PC-9 (cell line): ENCODE measurements at regions not wholly inside any gene's neighbourhood (a gene's known extent, or its start where the extent isn't known, plus 50 kb on each side); places are given as distances from the start of the nearest gene placed in this dataset.

Experiments used
- BruUV-seq: library from RNA; stranded (reverse); fragments of 400-500 nt; replicated peaks from 2 replicates; lab custom pipeline; 2021; lab: Mats Ljungman, UMichigan
- CTCF ChIA-PET: fragments of 300-600 bp; sonication (Branson Sonifier 250); formaldehyde crosslinking; loops from one replicate; lab custom pipeline; 2022; ENCODE audit warnings: antibody characterized with exemption; lab: Charles Lee
- POLR2A ChIA-PET: fragments of 300-600 bp; sonication (Branson Sonifier 250); formaldehyde crosslinking; loops from one replicate; lab custom pipeline; 2022; ENCODE audit warnings: antibody characterized with exemption; ENCODE audit not compliant: unreplicated experiment; lab: Charles Lee
- DNase-seq, 2 experiments: peaks; one replicate each; pipeline versions ENCODE4 v3.0.0 to v3.0.0-alpha.2; 2015 to 2022; ENCODE audit warnings: mixed read lengths in 1 of 2
- H2AFZ ChIP-seq: fragments of 200-600 bp; sonication (generic); 2 replicates; pipeline ENCODE4 v1.8.1; 2017; ENCODE audit warnings: antibody characterized with exemption
- H3F3A ChIP-seq: fragments of 200-600 bp; sonication (generic); 2 replicates; pipeline ENCODE4 v1.8.1; 2017; ENCODE audit warnings: antibody characterized with exemption, mild to moderate bottlenecking, low read depth; ENCODE audit not compliant: insufficient read depth
- H3K27ac ChIP-seq: fragments of 200-600 bp; sonication (generic); 2 replicates; pipeline ENCODE4 v1.6.1; 2016; ENCODE audit warnings: mixed run types
- H3K27me3 ChIP-seq: fragments of 200-600 bp; sonication (generic); 2 replicates; pipeline ENCODE4 v1.6.1; 2016; ENCODE audit warnings: low read depth, mixed run types; ENCODE audit not compliant: insufficient read depth
- H3K36me3 ChIP-seq: fragments of 200-600 bp; sonication (generic); 2 replicates; pipeline ENCODE4 v1.6.1; 2016; ENCODE audit warnings: low read depth, mixed run types
- H3K4me1 ChIP-seq: fragments of 200-600 bp; sonication (generic); replicated peaks from 2 replicates; pipeline ENCODE4 v1.6.1; 2016; ENCODE audit warnings: mixed run types; ENCODE audit not compliant: insufficient read depth
- H3K4me2 ChIP-seq: fragments of 200-600 bp; sonication (generic); 2 replicates; pipeline ENCODE4 v1.6.1; 2017; ENCODE audit warnings: mixed run types
- H3K4me3 ChIP-seq: fragments of 200-600 bp; sonication (generic); 2 replicates; pipeline ENCODE4 v1.6.1; 2016; ENCODE audit warnings: mixed run types
- H3K79me2 ChIP-seq: fragments of 200-600 bp; sonication (generic); 2 replicates; pipeline ENCODE4 v1.6.1; 2017; ENCODE audit warnings: low read depth, mixed run types
- H3K9me2 ChIP-seq: fragments of 200-600 bp; sonication (generic); 2 replicates; pipeline ENCODE4 v1.8.1; 2017; ENCODE audit warnings: mild to moderate bottlenecking; ENCODE audit not compliant: insufficient read depth
- H3K9me3 ChIP-seq: fragments of 200-600 bp; sonication (generic); 2 replicates; pipeline ENCODE4 v1.8.1; 2016; ENCODE audit warnings: low read depth; ENCODE audit not compliant: insufficient read depth
- H4K20me1 ChIP-seq: fragments of 200-600 bp; sonication (generic); 2 replicates; pipeline ENCODE4 v1.8.1; 2017; ENCODE audit not compliant: insufficient read depth
- EZH2 ChIP-seq: fragments of 200-600 bp; sonication (generic); IDR thresholded peaks from 2 replicates; pipeline ENCODE4 v1.8.0; 2017; ENCODE audit warnings: antibody characterized with exemption, low read depth
- intact Hi-C: fragments of 100-400 bp; cut with micrococcal nuclease; formaldehyde crosslinking; loops from one replicate; pipeline ENCODE4 v1.10.0; 2022; ENCODE audit not compliant: unreplicated experiment
- TF ChIP-seq, protein P1 (sequence below): fragments of 200-600 bp; sonication (generic); conservative IDR thresholded peaks from 2 replicates; pipeline ENCODE4 v1.6.1; 2017; ENCODE audit warnings: mixed run types, antibody characterized with exemption, mild to moderate bottlenecking, moderate library complexity

GRCh38 chr12:84706374-84706773 is 206.2 kb downstream of the SLC6A15 start:
- no peaks in the 10 kb centered on the region for H3K79me2 ChIP-seq
- H4K20me1 ChIP-seq = no peaks in the 10 kb centered on the region
- no peak overlapping the region for H3K27ac ChIP-seq
- no peak overlapping the region for H3K4me2 ChIP-seq
- DNase-seq = no peak
- H3K4me1 ChIP-seq = no peaks in the 10 kb centered on the region
- CTCF ChIA-PET = no interaction called here
- no peaks in the 10 kb centered on the region for H3K9me3 ChIP-seq
- no peak overlapping the region for H3K4me3 ChIP-seq
- intact Hi-C loops = no loop called here
- H3K36me3 ChIP-seq = no peaks in the 10 kb centered on the region
- H3K9me2 ChIP-seq = no peaks in the 10 kb centered on the region
- BruUV-seq = no TSS peak
- no peaks in the 10 kb centered on the region for H3K27me3 ChIP-seq
- H3F3A ChIP-seq = no peaks in the 10 kb centered on the region
- no peak for TF ChIP-seq EZH2
- POLR2A ChIA-PET = interaction anchor here (0.6 kb wide), 1 partner anchor 18 kb away, joined by 3 read pairs; no protein-coding TSS in a partner anchor
- H2AFZ ChIP-seq = no peak overlapping the region

- no peaks in the 10 kb centered on the region for H3K36me3 ChIP-seq
- no peak for DNase-seq
- intact Hi-C loops = no loop called here
- no peaks in the 10 kb centered on the region for H3K9me2 ChIP-seq
- no peak for TF ChIP-seq EZH2
- TF ChIP-seq, protein P1, sequence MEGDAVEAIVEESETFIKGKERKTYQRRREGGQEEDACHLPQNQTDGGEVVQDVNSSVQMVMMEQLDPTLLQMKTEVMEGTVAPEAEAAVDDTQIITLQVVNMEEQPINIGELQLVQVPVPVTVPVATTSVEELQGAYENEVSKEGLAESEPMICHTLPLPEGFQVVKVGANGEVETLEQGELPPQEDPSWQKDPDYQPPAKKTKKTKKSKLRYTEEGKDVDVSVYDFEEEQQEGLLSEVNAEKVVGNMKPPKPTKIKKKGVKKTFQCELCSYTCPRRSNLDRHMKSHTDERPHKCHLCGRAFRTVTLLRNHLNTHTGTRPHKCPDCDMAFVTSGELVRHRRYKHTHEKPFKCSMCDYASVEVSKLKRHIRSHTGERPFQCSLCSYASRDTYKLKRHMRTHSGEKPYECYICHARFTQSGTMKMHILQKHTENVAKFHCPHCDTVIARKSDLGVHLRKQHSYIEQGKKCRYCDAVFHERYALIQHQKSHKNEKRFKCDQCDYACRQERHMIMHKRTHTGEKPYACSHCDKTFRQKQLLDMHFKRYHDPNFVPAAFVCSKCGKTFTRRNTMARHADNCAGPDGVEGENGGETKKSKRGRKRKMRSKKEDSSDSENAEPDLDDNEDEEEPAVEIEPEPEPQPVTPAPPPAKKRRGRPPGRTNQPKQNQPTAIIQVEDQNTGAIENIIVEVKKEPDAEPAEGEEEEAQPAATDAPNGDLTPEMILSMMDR = no peak
- no peaks in the 10 kb centered on the region for H3K79me2 ChIP-seq
- H4K20me1 ChIP-seq = no peaks in the 10 kb centered on the region
- H3K27ac ChIP-seq = no peak overlapping the region
- no peaks in the 10 kb centered on the region for H3K27me3 ChIP-seq
- BruUV-seq = no TSS peak
- no peak overlapping the region for H3K4me2 ChIP-seq
- ChIA-PET CTCF (no interaction called here), POLR2A (no interaction called here)
- H3K9me3 ChIP-seq = no peaks in the 10 kb centered on the region
- H3K4me1 ChIP-seq = no peaks in the 10 kb centered on the region
- H3F3A ChIP-seq = no peaks in the 10 kb centered on the region
- H3K4me3 ChIP-seq = no peak overlapping the region
- H2AFZ ChIP-seq = no peak overlapping the region
These were observed 207.7 kb downstream of the SLC6A15 start for GRCh38 chr12:84704856-84705255.

GRCh38 chr12:84702001-84702400 is 210.6 kb downstream of the SLC6A15 start:
- Histone ChIP-seq H3K36me3 (no peaks in the 10 kb centered on the region), H3K79me2 (no peaks in the 10 kb centered on the region), H3K4me2 (no peak overlapping the region), H3K9me2 (no peaks in the 10 kb centered on the region), H4K20me1 (no peaks in the 10 kb centered on the region), H3F3A (no peaks in the 10 kb centered on the region), H3K4me1 (no peaks in the 10 kb centered on the region), H3K27me3 (no peaks in the 10 kb centered on the region), H3K4me3 (no peak overlapping the region), H3K9me3 (no peaks in the 10 kb centered on the region), H3K27ac (no peak overlapping the region), H2AFZ (no peak overlapping the region)
- intact Hi-C loops = no loop called here
- ChIA-PET POLR2A (no interaction called here), CTCF (no interaction called here)
- TF ChIP-seq EZH2 = no peak
- TF ChIP-seq, protein P1 = no peak
- DNase-seq = no peak
- BruUV-seq = no TSS peak

GRCh38 chr12:84701041-84701440 is 211.6 kb downstream of the SLC6A15 start:
- Histone ChIP-seq H3K4me1 (no peaks in the 10 kb centered on the region), H3K27me3 (no peaks in the 10 kb centered on the region), H2AFZ (no peak overlapping the region), H4K20me1 (no peaks in the 10 kb centered on the region), H3K27ac (no peak overlapping the region), H3K4me2 (no peak overlapping the region), H3K9me3 (no peaks in the 10 kb centered on the region), H3K9me2 (no peaks in the 10 kb centered on the region), H3K4me3 (no peak overlapping the region), H3F3A (no peaks in the 10 kb centered on the region), H3K36me3 (no peaks in the 10 kb centered on the region), H3K79me2 (no peaks in the 10 kb centered on the region)
- ChIA-PET POLR2A (interaction anchor here (0.6 kb wide), 1 partner anchor 914 kb away, joined by 4 read pairs; no protein-coding TSS in a partner anchor), CTCF (no interaction called here)
- no peak for DNase-seq
- no TSS peak for BruUV-seq
- TF ChIP-seq, protein P1 = no peak
- no peak for TF ChIP-seq EZH2
- intact Hi-C loops = no loop called here
